ENCODE measurements at regions not wholly inside any gene's neighbourhood (a gene's known extent, or its start where the extent isn't known, plus 50 kb on each side); places are given as distances from the start of the nearest gene placed in this dataset.

GRCh38 chr15:31175484-31175883, 74.0 kb upstream of the TRPM1 start:
- POLR2A ChIA-PET = no interaction called here

DNA sequence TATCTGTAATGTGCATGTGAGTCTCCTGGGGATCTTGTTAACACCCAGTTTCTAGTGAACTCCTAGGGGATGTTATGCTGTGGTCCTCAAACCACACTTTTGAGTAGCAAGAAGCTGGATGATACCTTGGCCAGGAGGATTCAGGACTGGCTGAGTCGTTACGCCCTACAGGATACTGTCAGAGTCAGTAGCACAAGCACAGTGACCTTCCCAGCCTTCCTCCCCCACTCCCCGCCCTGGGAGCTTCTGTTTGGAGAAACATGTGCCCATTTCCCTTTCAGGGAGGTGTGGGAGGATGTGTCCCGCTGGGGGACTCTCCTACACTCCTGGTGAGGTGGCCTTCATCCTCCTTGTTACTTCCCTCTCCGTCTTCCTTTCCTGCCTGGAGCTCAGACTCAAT, 76.4 kb upstream of the TRPM1 start:
- ChIA-PET POLR2A (no interaction called here), CTCF (no interaction called here)
- TF ChIP-seq, protein P1, sequence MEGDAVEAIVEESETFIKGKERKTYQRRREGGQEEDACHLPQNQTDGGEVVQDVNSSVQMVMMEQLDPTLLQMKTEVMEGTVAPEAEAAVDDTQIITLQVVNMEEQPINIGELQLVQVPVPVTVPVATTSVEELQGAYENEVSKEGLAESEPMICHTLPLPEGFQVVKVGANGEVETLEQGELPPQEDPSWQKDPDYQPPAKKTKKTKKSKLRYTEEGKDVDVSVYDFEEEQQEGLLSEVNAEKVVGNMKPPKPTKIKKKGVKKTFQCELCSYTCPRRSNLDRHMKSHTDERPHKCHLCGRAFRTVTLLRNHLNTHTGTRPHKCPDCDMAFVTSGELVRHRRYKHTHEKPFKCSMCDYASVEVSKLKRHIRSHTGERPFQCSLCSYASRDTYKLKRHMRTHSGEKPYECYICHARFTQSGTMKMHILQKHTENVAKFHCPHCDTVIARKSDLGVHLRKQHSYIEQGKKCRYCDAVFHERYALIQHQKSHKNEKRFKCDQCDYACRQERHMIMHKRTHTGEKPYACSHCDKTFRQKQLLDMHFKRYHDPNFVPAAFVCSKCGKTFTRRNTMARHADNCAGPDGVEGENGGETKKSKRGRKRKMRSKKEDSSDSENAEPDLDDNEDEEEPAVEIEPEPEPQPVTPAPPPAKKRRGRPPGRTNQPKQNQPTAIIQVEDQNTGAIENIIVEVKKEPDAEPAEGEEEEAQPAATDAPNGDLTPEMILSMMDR (IDR thresholded peaks at IDR 0.05; ENCODE audit: insufficient read depth, low read length, missing control alignments) = no peak
- no peak overlapping the region for H3K4me3 ChIP-seq (ENCODE audit: low read depth, low read length)
- no peak for DNase-seq (ENCODE audit: low read depth, low spot score)

More at GRCh38 chr15:31175484-31175883, 74.0 kb upstream of the TRPM1 start:
- CTCF ChIA-PET = no interaction called here
- no peak for DNase-seq (ENCODE audit: low read depth, low spot score)
- TF ChIP-seq, protein P1 (IDR thresholded peaks at IDR 0.05; ENCODE audit: insufficient read depth, low read length, missing control alignments) = no peak
- no peak overlapping the region for H3K4me3 ChIP-seq (ENCODE audit: low read depth, low read length)

DNA sequence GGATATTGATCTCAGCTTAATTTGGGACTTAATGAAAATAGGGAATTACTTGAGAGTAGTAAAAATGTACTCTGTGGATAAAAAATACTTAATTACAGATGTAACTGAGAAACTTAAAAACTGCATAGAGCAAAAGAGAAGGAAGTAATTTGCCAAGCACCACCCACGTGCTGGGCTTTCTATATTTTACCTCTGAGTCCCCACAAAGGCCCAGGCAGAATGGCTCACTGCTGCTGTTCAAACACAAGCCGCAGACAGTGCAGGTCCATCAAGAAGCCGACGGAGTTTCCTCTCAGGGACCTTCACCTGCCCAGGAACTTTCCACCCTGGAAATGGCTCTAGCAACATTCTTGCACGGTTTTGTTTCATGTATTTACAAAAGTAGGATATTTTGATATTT, 77.2 kb upstream of the TRPM1 start:
- no peak for DNase-seq (ENCODE audit: low read depth, low spot score)
- CTCF ChIA-PET = no interaction called here
- TF ChIP-seq, protein P1 (IDR thresholded peaks at IDR 0.05; ENCODE audit: insufficient read depth, low read length, missing control alignments) = no peak
- POLR2A ChIA-PET = no interaction called here
- no peak overlapping the region for H3K4me3 ChIP-seq (ENCODE audit: low read depth, low read length)

DNA sequence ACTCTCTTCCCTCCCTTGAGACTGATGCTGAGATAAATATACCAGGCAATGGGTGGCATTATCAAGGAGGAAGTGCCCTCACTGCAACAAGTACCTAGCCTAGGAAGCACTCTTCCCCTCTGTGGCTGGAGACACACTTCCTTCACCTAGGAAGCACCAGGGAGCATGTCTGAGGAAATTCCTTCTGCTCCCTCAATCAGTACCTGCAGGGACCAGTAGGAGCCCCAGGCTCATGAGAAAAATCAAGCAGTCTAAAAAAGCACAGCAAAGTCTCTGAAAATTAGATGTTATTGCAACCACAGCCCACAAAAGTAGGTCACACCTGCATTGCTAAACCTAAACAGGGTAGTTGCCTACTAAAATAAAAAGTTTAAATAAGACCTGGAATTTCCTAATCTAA, 78.2 kb upstream of the TRPM1 start:
- TF ChIP-seq, protein P1 (IDR thresholded peaks at IDR 0.05; ENCODE audit: insufficient read depth, low read length, missing control alignments) = no peak
- CTCF ChIA-PET = interaction anchor here (0.6 kb wide), 1 partner anchor 533 kb away, joined by 3 read pairs; no protein-coding TSS in a partner anchor
- POLR2A ChIA-PET = no interaction called here
- no peak for DNase-seq (ENCODE audit: low read depth, low spot score)
- no peak overlapping the region for H3K4me3 ChIP-seq (ENCODE audit: low read depth, low read length)

DNA sequence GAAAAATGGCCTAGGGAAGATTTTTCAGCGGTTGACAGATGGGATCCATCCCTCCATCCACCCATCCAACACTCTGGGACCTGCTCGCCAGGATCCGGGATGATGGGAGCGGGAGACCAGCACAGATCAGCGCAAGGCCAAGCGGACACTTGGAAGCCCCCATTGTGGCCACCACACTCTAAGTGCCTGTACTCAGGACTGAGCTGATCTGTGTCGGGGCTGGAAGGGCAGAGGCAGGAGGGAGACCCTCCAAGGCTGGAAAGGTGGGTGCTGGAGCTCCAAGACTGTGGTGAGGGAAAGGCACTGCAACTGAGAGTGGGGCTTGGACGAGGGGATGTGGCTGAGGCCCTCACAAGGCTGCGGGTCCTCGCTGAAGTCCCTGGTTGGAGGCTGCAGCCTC, 91.8 kb upstream of the TRPM1 start:
- CTCF ChIA-PET = interaction anchor here (2.6 kb wide), 1 partner anchor 295 kb away, joined by 9 read pairs; no protein-coding TSS in a partner anchor
- POLR2A ChIA-PET = no interaction called here
- TF ChIP-seq, protein P1 (IDR thresholded peaks at IDR 0.05; ENCODE audit: insufficient read depth, low read length, missing control alignments) = no peak
- no peak overlapping the region for H3K4me3 ChIP-seq (ENCODE audit: low read depth, low read length)
- no peak for DNase-seq (ENCODE audit: low read depth, low spot score)

- ChIA-PET POLR2A (no interaction called here), CTCF (no interaction called here)
- DNase-seq (ENCODE audit: low read depth, low spot score) = no peak
- TF ChIP-seq, protein P1 (IDR thresholded peaks at IDR 0.05; ENCODE audit: insufficient read depth, low read length, missing control alignments) = no peak
- H3K4me3 ChIP-seq (ENCODE audit: low read depth, low read length) = no peak overlapping the region
Measured at GRCh38 chr15:31195871-31196270, 94.3 kb upstream of the TRPM1 start.

Data from AG04449 (cell line).